HepG2 (cell line): ENCODE measurements at regions not wholly inside any gene's neighbourhood (a gene's known extent, or its start where the extent isn't known, plus 50 kb on each side); places are given as distances from the start of the nearest gene placed in this dataset.

Source experiments
- BCL3 ChIP-seq: sonication (generic); formaldehyde crosslinking; IDR thresholded peaks from 2 replicates; pipeline ENCODE4 v1.5.1; 2020; ENCODE audit warnings: mild to moderate bottlenecking, missing genetic modification reagents, moderate library complexity
- POLR2AphosphoS5 ChIP-seq: IDR thresholded peaks from 2 replicates; pipeline ENCODE4 v1.6.1; 2012; ENCODE audit warnings: low read depth, low read length
- TF ChIP-seq, protein P1 (sequence below): IDR thresholded peaks from 2 replicates; pipeline ENCODE4 v1.6.1; 2016

GRCh38 chr3:154783061-154783460, 297.1 kb upstream of the MME start:
- TF ChIP-seq, protein P1, sequence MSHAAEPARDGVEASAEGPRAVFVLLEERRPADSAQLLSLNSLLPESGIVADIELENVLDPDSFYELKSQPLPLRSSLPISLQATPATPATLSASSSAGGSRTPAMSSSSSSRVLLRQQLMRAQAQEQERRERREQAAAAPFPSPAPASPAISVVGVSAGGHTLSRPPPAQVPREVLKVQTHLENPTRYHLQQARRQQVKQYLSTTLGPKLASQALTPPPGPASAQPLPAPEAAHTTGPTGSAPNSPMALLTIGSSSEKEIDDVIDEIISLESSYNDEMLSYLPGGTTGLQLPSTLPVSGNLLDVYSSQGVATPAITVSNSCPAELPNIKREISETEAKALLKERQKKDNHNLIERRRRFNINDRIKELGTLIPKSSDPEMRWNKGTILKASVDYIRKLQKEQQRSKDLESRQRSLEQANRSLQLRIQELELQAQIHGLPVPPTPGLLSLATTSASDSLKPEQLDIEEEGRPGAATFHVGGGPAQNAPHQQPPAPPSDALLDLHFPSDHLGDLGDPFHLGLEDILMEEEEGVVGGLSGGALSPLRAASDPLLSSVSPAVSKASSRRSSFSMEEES (CRISPR knock-in tag), result no peak
- no peak for TF ChIP-seq BCL3 (CRISPR knock-in tag)
- no peak for TF ChIP-seq POLR2AphosphoS5
